ENCODE measurements at regions not wholly inside any gene's neighbourhood (a gene's known extent, or its start where the extent isn't known, plus 50 kb on each side); places are given as distances from the start of the nearest gene placed in this dataset.

DNA sequence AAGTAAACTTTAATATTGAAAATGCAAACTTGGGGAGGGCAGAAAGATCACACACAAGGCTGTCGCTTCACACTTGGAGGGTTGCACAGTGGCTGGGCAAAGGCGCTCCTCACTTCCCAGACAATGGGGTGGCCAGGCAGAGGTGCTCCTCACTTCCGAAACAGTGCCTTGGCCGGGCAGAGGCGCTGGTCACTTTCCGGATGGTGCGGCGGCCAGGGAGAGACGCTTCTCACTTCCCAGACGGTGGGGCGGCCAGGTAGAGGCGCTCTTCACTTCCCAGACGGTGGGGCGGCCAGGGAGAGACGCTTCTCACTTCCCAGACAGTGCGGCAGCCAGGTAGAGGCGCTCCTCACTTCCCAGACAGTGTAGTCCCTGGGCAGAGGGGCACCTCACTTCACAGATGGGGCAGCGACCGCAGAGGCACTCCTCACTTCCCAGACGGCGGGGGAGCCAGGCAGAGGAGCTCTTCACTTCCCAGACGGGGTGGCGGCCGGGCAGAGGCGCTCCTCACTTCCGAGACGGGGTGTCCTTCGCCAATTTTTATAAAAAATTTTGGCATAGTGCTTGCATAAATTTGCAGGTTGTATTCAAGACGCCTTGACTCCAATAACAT lies 140.8 kb upstream of the PZP start:
- H3K36me3 Mint-ChIP-seq, result peaks cover 10% of the 10 kb centered on the region
- no peak for DNase-seq (ENCODE audit: extremely low spot score, unreplicated experiment)
- no peak overlapping the region for H3K27ac Mint-ChIP-seq
- no peaks in the 10 kb centered on the region for H3K27me3 Mint-ChIP-seq
- H3K9me3 Mint-ChIP-seq, result no peaks in the 10 kb centered on the region
- TF ChIP-seq, protein P1, sequence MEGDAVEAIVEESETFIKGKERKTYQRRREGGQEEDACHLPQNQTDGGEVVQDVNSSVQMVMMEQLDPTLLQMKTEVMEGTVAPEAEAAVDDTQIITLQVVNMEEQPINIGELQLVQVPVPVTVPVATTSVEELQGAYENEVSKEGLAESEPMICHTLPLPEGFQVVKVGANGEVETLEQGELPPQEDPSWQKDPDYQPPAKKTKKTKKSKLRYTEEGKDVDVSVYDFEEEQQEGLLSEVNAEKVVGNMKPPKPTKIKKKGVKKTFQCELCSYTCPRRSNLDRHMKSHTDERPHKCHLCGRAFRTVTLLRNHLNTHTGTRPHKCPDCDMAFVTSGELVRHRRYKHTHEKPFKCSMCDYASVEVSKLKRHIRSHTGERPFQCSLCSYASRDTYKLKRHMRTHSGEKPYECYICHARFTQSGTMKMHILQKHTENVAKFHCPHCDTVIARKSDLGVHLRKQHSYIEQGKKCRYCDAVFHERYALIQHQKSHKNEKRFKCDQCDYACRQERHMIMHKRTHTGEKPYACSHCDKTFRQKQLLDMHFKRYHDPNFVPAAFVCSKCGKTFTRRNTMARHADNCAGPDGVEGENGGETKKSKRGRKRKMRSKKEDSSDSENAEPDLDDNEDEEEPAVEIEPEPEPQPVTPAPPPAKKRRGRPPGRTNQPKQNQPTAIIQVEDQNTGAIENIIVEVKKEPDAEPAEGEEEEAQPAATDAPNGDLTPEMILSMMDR (conservative IDR thresholded peaks at IDR 0.05), result no peak
- H3K4me3 Mint-ChIP-seq, result no peak overlapping the region
- no peaks in the 10 kb centered on the region for H3K4me1 Mint-ChIP-seq (ENCODE audit: unreplicated experiment)

DNA sequence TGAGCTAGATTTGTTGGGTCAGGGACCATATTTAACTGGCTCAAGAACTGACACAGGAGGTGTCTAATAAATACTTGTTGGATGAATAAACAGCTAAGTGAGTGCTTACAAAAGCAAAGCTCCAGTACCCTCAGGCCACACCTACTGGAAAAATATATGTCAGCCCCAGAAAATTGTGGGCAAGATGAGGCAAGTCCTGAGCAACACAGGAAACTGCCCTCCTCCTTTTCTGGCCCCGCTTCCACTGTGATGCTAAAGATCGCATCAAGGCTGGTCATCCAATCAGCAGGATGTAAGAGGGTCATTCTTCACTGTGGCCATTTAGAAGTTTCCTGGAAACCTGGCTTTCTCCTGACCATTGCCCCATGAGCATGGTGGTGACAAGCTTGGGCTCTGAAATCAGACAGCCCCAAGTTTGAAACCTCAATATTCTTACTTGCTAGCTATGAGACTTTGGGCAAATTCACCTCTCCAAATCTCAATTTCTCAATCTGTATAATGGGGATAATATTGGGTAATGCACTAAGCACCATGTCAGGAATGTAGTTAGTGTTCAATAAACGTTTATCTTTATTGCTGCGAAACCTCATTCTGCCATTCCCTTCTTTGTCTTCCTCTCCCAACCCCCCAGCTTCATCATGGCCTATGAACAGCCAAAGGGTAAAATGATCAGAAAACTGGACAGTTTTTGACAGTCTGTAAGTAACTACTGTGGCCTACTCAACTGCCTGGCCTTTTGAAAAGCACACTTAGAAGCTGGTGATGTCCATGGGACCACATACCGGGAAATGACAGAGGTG lies 139.3 kb upstream of the PZP start:
- no peak for DNase-seq (ENCODE audit: extremely low spot score, unreplicated experiment)
- TF ChIP-seq, protein P1 (conservative IDR thresholded peaks at IDR 0.05), result no peak
- Mint-ChIP-seq H3K4me1 (ENCODE audit: unreplicated experiment) (no peaks in the 10 kb centered on the region), H3K27me3 (no peaks in the 10 kb centered on the region), H3K4me3 (no peak overlapping the region), H3K36me3 (peaks cover 12% of the 10 kb centered on the region), H3K9me3 (no peaks in the 10 kb centered on the region), H3K27ac (no peak overlapping the region)

DNA sequence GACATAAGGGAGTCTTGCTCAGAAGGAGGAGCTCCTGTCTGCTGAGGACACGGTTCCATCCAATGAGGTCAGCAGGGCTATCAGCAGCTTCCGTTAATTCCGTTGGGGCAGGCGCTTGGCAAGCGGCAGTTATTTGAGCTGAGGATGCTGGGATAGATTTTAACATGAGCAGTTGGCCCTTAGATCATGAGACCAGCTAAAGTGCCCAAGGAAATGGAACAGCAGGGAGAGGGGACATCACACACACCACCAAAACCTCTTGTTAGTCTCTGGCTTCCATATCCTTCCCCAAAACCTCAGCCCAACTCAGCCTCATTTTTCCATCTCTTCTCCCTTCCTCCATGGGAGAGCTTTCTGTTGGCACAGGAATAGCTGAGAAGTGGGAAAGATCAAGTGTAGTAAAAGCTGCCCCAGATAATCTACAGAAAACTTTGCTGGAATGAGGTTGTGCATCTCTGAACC lies 138.7 kb upstream of the PZP start:
- H3K36me3 Mint-ChIP-seq, result peaks cover 9% of the 10 kb centered on the region
- H3K4me1 Mint-ChIP-seq (ENCODE audit: unreplicated experiment), result no peaks in the 10 kb centered on the region
- no peaks in the 10 kb centered on the region for H3K27me3 Mint-ChIP-seq
- TF ChIP-seq, protein P1 (conservative IDR thresholded peaks at IDR 0.05), result no peak
- no peak for DNase-seq (ENCODE audit: extremely low spot score, unreplicated experiment)
- no peak overlapping the region for H3K27ac Mint-ChIP-seq
- no peaks in the 10 kb centered on the region for H3K9me3 Mint-ChIP-seq
- H3K4me3 Mint-ChIP-seq, result no peak overlapping the region

DNA sequence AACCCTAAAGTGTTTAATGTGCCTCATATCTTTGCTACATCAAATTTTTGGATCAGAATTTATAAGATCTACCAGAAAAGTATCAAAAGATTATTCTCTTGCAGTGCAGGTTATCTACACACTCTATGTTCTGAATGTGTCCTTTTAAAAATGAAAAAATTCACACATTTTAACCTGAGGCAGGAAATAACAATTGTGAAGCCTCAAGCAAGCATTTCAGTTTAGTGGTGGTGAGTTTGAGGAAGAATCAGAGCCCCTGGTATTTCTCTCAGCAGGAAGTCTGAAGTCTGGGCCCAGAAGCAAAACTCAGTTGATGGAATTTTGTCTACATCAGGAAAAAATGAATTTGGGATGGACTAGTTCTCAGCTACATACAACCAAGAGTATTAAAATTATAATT lies 137.0 kb upstream of the PZP start:
- Mint-ChIP-seq H3K27me3 (no peaks in the 10 kb centered on the region), H3K4me3 (no peak overlapping the region), H3K27ac (no peak overlapping the region), H3K9me3 (no peaks in the 10 kb centered on the region), H3K36me3 (peaks cover 6% of the 10 kb centered on the region), H3K4me1 (ENCODE audit: unreplicated experiment) (no peaks in the 10 kb centered on the region)
- TF ChIP-seq, protein P1 (conservative IDR thresholded peaks at IDR 0.05), result no peak
- no peak for DNase-seq (ENCODE audit: extremely low spot score, unreplicated experiment)

DNA sequence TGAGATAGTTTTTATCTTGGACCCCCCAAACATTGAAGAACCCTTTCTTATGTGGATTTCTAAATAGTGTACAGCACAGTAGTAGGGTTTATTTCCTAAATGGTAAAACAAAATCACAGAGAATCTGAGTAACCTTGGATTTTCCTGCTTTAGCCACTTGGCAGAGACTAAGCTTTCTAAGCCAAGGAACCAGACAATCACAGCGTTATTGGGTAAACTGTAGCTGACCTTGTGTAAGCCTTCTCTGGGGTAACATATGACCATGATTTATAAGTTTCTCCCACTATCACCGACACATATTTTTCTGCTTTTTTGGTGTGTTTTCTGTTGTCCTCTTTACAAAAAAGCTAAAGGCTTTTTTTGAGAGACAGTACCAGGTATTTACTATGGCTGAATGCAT lies 136.3 kb upstream of the PZP start:
- no peak overlapping the region for H3K27ac Mint-ChIP-seq
- DNase-seq (ENCODE audit: extremely low spot score, unreplicated experiment), result no peak
- no peak overlapping the region for H3K4me3 Mint-ChIP-seq
- H3K9me3 Mint-ChIP-seq, result no peaks in the 10 kb centered on the region
- TF ChIP-seq, protein P1 (conservative IDR thresholded peaks at IDR 0.05), result no peak
- H3K4me1 Mint-ChIP-seq (ENCODE audit: unreplicated experiment), result no peaks in the 10 kb centered on the region
- H3K36me3 Mint-ChIP-seq, result peaks cover 6% of the 10 kb centered on the region
- no peaks in the 10 kb centered on the region for H3K27me3 Mint-ChIP-seq

Data from type B pancreatic cell (in vitro differentiated cells).